PC-9 (cell line): ENCODE measurements at regions not wholly inside any gene's neighbourhood (a gene's known extent, or its start where the extent isn't known, plus 50 kb on each side); places are given as distances from the start of the nearest gene placed in this dataset.

ENCODE experiments used
- BruUV-seq: library from RNA; stranded (reverse); fragments of 400-500 nt; replicated peaks from 2 replicates; lab custom pipeline; 2021; lab: Mats Ljungman, UMichigan
- CTCF ChIA-PET: fragments of 300-600 bp; sonication (Branson Sonifier 250); formaldehyde crosslinking; loops from one replicate; lab custom pipeline; 2022; ENCODE audit warnings: antibody characterized with exemption; lab: Charles Lee
- POLR2A ChIA-PET: fragments of 300-600 bp; sonication (Branson Sonifier 250); formaldehyde crosslinking; loops from one replicate; lab custom pipeline; 2022; ENCODE audit warnings: antibody characterized with exemption; ENCODE audit not compliant: unreplicated experiment; lab: Charles Lee
- DNase-seq, 2 experiments: peaks; one replicate each; pipeline versions ENCODE4 v3.0.0 to v3.0.0-alpha.2; 2015 to 2022; ENCODE audit warnings: mixed read lengths in 1 of 2
- H2AFZ ChIP-seq: fragments of 200-600 bp; sonication (generic); 2 replicates; pipeline ENCODE4 v1.8.1; 2017; ENCODE audit warnings: antibody characterized with exemption
- H3F3A ChIP-seq: fragments of 200-600 bp; sonication (generic); 2 replicates; pipeline ENCODE4 v1.8.1; 2017; ENCODE audit warnings: antibody characterized with exemption, mild to moderate bottlenecking, low read depth; ENCODE audit not compliant: insufficient read depth
- H3K27ac ChIP-seq: fragments of 200-600 bp; sonication (generic); 2 replicates; pipeline ENCODE4 v1.6.1; 2016; ENCODE audit warnings: mixed run types
- H3K27me3 ChIP-seq: fragments of 200-600 bp; sonication (generic); 2 replicates; pipeline ENCODE4 v1.6.1; 2016; ENCODE audit warnings: low read depth, mixed run types; ENCODE audit not compliant: insufficient read depth
- H3K36me3 ChIP-seq: fragments of 200-600 bp; sonication (generic); 2 replicates; pipeline ENCODE4 v1.6.1; 2016; ENCODE audit warnings: low read depth, mixed run types
- H3K4me1 ChIP-seq: fragments of 200-600 bp; sonication (generic); replicated peaks from 2 replicates; pipeline ENCODE4 v1.6.1; 2016; ENCODE audit warnings: mixed run types; ENCODE audit not compliant: insufficient read depth
- H3K4me2 ChIP-seq: fragments of 200-600 bp; sonication (generic); 2 replicates; pipeline ENCODE4 v1.6.1; 2017; ENCODE audit warnings: mixed run types
- H3K4me3 ChIP-seq: fragments of 200-600 bp; sonication (generic); 2 replicates; pipeline ENCODE4 v1.6.1; 2016; ENCODE audit warnings: mixed run types
- H3K79me2 ChIP-seq: fragments of 200-600 bp; sonication (generic); 2 replicates; pipeline ENCODE4 v1.6.1; 2017; ENCODE audit warnings: low read depth, mixed run types
- H3K9me2 ChIP-seq: fragments of 200-600 bp; sonication (generic); 2 replicates; pipeline ENCODE4 v1.8.1; 2017; ENCODE audit warnings: mild to moderate bottlenecking; ENCODE audit not compliant: insufficient read depth
- H3K9me3 ChIP-seq: fragments of 200-600 bp; sonication (generic); 2 replicates; pipeline ENCODE4 v1.8.1; 2016; ENCODE audit warnings: low read depth; ENCODE audit not compliant: insufficient read depth
- H4K20me1 ChIP-seq: fragments of 200-600 bp; sonication (generic); 2 replicates; pipeline ENCODE4 v1.8.1; 2017; ENCODE audit not compliant: insufficient read depth
- EZH2 ChIP-seq: fragments of 200-600 bp; sonication (generic); IDR thresholded peaks from 2 replicates; pipeline ENCODE4 v1.8.0; 2017; ENCODE audit warnings: antibody characterized with exemption, low read depth
- intact Hi-C: fragments of 100-400 bp; cut with micrococcal nuclease; formaldehyde crosslinking; loops from one replicate; pipeline ENCODE4 v1.10.0; 2022; ENCODE audit not compliant: unreplicated experiment
- TF ChIP-seq, protein P1 (sequence below): fragments of 200-600 bp; sonication (generic); conservative IDR thresholded peaks from 2 replicates; pipeline ENCODE4 v1.6.1; 2017; ENCODE audit warnings: mixed run types, antibody characterized with exemption, mild to moderate bottlenecking, moderate library complexity

GRCh38 chr1:37097731-37098130, 63.4 kb upstream of the GRIK3 start:
- H3K4me1 ChIP-seq, result no peaks in the 10 kb centered on the region
- ChIA-PET POLR2A (no interaction called here), CTCF (no interaction called here)
- no peak overlapping the region for H3K4me2 ChIP-seq
- no TSS peak for BruUV-seq
- no peaks in the 10 kb centered on the region for H3F3A ChIP-seq
- H3K36me3 ChIP-seq, result no peaks in the 10 kb centered on the region
- H4K20me1 ChIP-seq, result no peaks in the 10 kb centered on the region; the same call in 1 of the 2 replicates
- TF ChIP-seq, protein P1, sequence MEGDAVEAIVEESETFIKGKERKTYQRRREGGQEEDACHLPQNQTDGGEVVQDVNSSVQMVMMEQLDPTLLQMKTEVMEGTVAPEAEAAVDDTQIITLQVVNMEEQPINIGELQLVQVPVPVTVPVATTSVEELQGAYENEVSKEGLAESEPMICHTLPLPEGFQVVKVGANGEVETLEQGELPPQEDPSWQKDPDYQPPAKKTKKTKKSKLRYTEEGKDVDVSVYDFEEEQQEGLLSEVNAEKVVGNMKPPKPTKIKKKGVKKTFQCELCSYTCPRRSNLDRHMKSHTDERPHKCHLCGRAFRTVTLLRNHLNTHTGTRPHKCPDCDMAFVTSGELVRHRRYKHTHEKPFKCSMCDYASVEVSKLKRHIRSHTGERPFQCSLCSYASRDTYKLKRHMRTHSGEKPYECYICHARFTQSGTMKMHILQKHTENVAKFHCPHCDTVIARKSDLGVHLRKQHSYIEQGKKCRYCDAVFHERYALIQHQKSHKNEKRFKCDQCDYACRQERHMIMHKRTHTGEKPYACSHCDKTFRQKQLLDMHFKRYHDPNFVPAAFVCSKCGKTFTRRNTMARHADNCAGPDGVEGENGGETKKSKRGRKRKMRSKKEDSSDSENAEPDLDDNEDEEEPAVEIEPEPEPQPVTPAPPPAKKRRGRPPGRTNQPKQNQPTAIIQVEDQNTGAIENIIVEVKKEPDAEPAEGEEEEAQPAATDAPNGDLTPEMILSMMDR, result no peak
- no peak for TF ChIP-seq EZH2
- H3K9me2 ChIP-seq, result no peaks in the 10 kb centered on the region
- H2AFZ ChIP-seq, result no peak overlapping the region
- no peak overlapping the region for H3K4me3 ChIP-seq
- DNase-seq, result no peak
- no peaks in the 10 kb centered on the region for H3K9me3 ChIP-seq
- H3K27me3 ChIP-seq, result peaks cover 43% of the 10 kb centered on the region
- intact Hi-C loops, result no loop called here
- no peaks in the 10 kb centered on the region for H3K79me2 ChIP-seq
- H3K27ac ChIP-seq, result no peak overlapping the region

DNA sequence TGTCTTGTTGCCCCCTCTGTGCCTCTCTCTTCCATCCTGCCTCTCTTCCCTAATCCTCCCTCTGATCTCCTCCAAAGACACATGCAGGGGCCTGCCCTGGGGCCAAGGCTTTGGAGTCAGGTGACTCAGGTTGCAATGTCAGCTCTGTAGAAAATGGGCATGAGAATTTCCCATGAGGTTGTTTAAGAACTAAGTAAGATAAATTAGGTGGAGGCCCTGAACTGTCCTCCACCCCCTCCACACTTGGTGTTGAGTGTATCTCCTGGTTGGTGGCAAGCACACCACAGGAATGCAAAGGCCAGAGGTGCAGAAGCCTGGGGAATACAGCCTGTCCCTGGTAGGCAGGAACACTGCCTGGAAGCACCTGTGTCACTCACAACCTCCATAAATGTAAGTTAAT, 63.9 kb upstream of the GRIK3 start:
- Histone ChIP-seq H3K4me2 (no peak overlapping the region), H4K20me1 (no peaks in the 10 kb centered on the region; the same call in 1 of the 2 replicates), H3F3A (no peaks in the 10 kb centered on the region), H3K9me3 (no peaks in the 10 kb centered on the region), H3K9me2 (no peaks in the 10 kb centered on the region), H3K4me1 (no peaks in the 10 kb centered on the region), H3K79me2 (no peaks in the 10 kb centered on the region), H3K27me3 (peaks cover 43% of the 10 kb centered on the region), H3K27ac (no peak overlapping the region), H3K36me3 (no peaks in the 10 kb centered on the region), H2AFZ (no peak overlapping the region), H3K4me3 (no peak overlapping the region)
- no TSS peak for BruUV-seq
- CTCF ChIA-PET, result no interaction called here
- POLR2A ChIA-PET, result no interaction called here
- intact Hi-C loops, result no loop called here
- TF ChIP-seq, protein P1, result no peak
- no peak for TF ChIP-seq EZH2
- no peak for DNase-seq

DNA sequence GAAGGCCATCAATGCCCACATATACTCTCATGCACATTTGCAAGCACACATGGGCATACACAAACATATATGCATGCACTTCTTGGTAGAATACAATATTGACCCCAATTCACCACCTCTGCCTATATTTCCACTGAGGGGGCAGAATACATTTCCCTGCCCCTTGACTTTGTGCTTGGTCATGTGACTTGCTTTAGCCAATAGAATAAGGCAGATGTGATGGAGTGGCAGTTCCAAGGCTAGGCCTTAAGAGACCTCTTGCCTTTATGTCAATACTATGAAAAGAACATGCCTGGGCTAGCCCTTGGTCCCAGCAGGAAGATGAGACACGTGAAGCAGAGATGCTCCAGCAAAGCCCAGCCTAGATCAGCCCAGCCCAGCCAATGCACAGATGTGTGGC, 66.0 kb upstream of the GRIK3 start:
- no peak for DNase-seq
- H3K36me3 ChIP-seq, result no peaks in the 10 kb centered on the region
- ChIA-PET CTCF (no interaction called here), POLR2A (no interaction called here)
- no peak overlapping the region for H3K4me2 ChIP-seq
- H3K9me2 ChIP-seq, result no peaks in the 10 kb centered on the region
- H3K27ac ChIP-seq, result no peak overlapping the region
- no peak overlapping the region for H3K4me3 ChIP-seq
- intact Hi-C loops, result no loop called here
- H3F3A ChIP-seq, result no peaks in the 10 kb centered on the region
- H3K4me1 ChIP-seq, result no peaks in the 10 kb centered on the region
- BruUV-seq, result no TSS peak
- H3K9me3 ChIP-seq, result no peaks in the 10 kb centered on the region
- no peak overlapping the region for H2AFZ ChIP-seq
- H3K79me2 ChIP-seq, result no peaks in the 10 kb centered on the region
- peaks cover 30% of the 10 kb centered on the region for H3K27me3 ChIP-seq
- H4K20me1 ChIP-seq, result no peaks in the 10 kb centered on the region; the same call in 1 of the 2 replicates
- TF ChIP-seq EZH2, result no peak
- TF ChIP-seq, protein P1, result no peak
